Endothelial cell (in vitro differentiated cells): ENCODE measurements at regions not wholly inside any gene's neighbourhood (a gene's known extent, or its start where the extent isn't known, plus 50 kb on each side); places are given as distances from the start of the nearest gene placed in this dataset.
A peak's percentile ranks its signal among the peaks of the same experiment; 100 is the strongest.

ENCODE experiments used
- DNase-seq: peaks from one replicate; pipeline ENCODE4 v3.0.0; 2021; ENCODE audit warnings: low spot score
- H3K27ac Mint-ChIP-seq: one replicate; pipeline ENCODE4 v1.8.0; 2021; ENCODE audit warnings: mixed read lengths, inconsistent platforms; ENCODE audit not compliant: unreplicated experiment
- H3K27me3 Mint-ChIP-seq: one replicate; pipeline ENCODE4 v1.8.0; 2021; ENCODE audit warnings: mild to moderate bottlenecking, moderate library complexity, mixed read lengths, inconsistent platforms; ENCODE audit not compliant: unreplicated experiment
- H3K36me3 Mint-ChIP-seq: one replicate; pipeline ENCODE4 v1.8.0; 2021; ENCODE audit warnings: mild to moderate bottlenecking, low read depth, mixed read lengths, inconsistent platforms; ENCODE audit not compliant: unreplicated experiment
- H3K4me1 Mint-ChIP-seq: one replicate; pipeline ENCODE4 v1.8.0; 2021; ENCODE audit warnings: mild to moderate bottlenecking, mixed read lengths, inconsistent platforms; ENCODE audit not compliant: unreplicated experiment
- H3K4me3 Mint-ChIP-seq: one replicate; pipeline ENCODE4 v1.8.0; 2021; ENCODE audit warnings: mild to moderate bottlenecking, mixed read lengths, inconsistent platforms; ENCODE audit not compliant: unreplicated experiment
- H3K9me3 Mint-ChIP-seq: one replicate; pipeline ENCODE4 v1.8.0; 2021; ENCODE audit warnings: mixed read lengths, inconsistent platforms; ENCODE audit not compliant: unreplicated experiment
- TF ChIP-seq, protein P1 (sequence below): fragments of 200-600 bp; sonication (generic); IDR thresholded peaks from one replicate; pipeline ENCODE4 v1.5.0; 2021; ENCODE audit warnings: antibody characterized with exemption; ENCODE audit not compliant: unreplicated experiment

DNA sequence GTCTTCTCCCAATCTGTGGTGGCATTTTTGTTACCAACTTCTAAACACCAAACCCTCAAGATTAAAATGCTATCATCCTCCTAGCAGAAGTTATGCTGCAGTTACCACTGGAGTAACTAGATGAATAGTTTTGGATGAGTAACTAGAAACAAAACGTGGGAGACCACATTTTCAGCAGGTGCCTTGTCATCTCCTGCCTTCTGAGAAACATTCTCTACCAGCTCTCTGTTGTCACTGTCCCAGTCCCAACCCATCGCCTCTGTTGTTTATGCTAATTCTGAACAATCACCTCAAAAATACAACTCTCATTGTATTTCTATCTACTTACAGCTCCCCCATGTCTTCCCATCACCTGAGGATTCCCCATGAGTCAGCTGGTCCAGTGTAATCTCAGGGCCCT lies 652.5 kb upstream of the ADAMTS16 start:
- DNase-seq = no peak
- H3K4me3 Mint-ChIP-seq = no peak overlapping the region
- H3K36me3 Mint-ChIP-seq = peaks cover 1% of the 10 kb centered on the region
- TF ChIP-seq, protein P1, sequence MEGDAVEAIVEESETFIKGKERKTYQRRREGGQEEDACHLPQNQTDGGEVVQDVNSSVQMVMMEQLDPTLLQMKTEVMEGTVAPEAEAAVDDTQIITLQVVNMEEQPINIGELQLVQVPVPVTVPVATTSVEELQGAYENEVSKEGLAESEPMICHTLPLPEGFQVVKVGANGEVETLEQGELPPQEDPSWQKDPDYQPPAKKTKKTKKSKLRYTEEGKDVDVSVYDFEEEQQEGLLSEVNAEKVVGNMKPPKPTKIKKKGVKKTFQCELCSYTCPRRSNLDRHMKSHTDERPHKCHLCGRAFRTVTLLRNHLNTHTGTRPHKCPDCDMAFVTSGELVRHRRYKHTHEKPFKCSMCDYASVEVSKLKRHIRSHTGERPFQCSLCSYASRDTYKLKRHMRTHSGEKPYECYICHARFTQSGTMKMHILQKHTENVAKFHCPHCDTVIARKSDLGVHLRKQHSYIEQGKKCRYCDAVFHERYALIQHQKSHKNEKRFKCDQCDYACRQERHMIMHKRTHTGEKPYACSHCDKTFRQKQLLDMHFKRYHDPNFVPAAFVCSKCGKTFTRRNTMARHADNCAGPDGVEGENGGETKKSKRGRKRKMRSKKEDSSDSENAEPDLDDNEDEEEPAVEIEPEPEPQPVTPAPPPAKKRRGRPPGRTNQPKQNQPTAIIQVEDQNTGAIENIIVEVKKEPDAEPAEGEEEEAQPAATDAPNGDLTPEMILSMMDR = no peak
- H3K9me3 Mint-ChIP-seq = peaks cover 5% of the 10 kb centered on the region
- peaks cover 5% of the 10 kb centered on the region for H3K27me3 Mint-ChIP-seq
- H3K4me1 Mint-ChIP-seq = no peaks in the 10 kb centered on the region
- no peak overlapping the region for H3K27ac Mint-ChIP-seq

DNA sequence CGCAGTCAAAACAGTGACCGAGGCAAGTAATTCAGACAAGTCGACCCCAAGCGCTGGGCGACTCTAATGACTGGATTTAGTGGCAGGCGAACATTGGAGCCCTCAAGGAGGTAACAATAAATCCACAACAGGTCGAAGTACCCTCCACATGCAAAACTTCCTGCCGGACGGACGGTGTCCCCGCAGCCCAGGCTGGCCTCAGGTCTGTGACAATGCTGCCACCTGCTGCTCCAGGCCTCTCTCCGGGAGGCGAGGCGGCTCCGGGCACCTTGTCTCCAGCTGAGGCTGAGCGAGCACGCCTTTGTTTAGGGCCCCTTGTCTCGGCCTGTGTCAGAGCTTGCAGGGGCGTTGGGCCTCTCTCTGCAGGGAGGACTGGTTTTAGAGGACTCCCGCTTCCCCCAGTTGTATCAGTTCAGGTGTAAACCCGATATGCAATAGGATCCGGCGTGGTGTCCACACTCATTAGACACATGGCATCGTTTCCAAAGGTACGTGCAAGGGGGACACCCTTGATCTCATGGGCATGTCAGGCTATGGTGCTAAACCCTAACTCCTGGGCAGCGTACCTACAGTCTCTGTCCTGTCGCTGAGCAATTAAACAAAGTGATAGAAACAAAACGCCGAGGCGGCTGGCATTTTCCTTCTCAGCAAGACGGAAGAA lies 628.0 kb upstream of the ADAMTS16 start:
- no peaks in the 10 kb centered on the region for H3K27me3 Mint-ChIP-seq
- no peak overlapping the region for H3K27ac Mint-ChIP-seq
- H3K9me3 Mint-ChIP-seq = no peaks in the 10 kb centered on the region
- no peaks in the 10 kb centered on the region for H3K36me3 Mint-ChIP-seq
- H3K4me1 Mint-ChIP-seq = no peaks in the 10 kb centered on the region
- peak; percentile 59 for DNase-seq
- no peak overlapping the region for H3K4me3 Mint-ChIP-seq
- TF ChIP-seq, protein P1 = no peak

DNA sequence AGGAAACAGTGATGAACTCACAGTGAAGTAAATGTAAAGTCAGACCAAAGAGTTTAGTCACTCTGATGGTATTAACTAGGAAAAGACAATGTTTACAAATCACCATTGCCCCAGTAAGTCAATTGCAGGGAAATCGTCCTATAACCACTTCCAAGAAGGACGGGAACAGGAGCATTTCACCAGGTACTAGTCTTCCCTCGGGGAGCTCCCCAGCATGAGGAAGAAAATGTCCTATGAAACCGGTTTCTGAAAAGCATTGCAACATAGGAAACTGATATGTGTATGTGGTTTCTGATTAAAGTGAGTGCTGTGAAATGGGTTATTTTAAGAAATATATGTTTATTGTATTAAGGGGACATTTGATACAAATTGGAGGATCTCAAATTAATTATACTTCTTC lies 626.7 kb upstream of the ADAMTS16 start:
- H3K27ac Mint-ChIP-seq = no peak overlapping the region
- DNase-seq = no peak
- no peaks in the 10 kb centered on the region for H3K9me3 Mint-ChIP-seq
- H3K36me3 Mint-ChIP-seq = no peaks in the 10 kb centered on the region
- H3K4me1 Mint-ChIP-seq = no peaks in the 10 kb centered on the region
- no peak overlapping the region for H3K4me3 Mint-ChIP-seq
- no peaks in the 10 kb centered on the region for H3K27me3 Mint-ChIP-seq
- TF ChIP-seq, protein P1 = no peak

DNA sequence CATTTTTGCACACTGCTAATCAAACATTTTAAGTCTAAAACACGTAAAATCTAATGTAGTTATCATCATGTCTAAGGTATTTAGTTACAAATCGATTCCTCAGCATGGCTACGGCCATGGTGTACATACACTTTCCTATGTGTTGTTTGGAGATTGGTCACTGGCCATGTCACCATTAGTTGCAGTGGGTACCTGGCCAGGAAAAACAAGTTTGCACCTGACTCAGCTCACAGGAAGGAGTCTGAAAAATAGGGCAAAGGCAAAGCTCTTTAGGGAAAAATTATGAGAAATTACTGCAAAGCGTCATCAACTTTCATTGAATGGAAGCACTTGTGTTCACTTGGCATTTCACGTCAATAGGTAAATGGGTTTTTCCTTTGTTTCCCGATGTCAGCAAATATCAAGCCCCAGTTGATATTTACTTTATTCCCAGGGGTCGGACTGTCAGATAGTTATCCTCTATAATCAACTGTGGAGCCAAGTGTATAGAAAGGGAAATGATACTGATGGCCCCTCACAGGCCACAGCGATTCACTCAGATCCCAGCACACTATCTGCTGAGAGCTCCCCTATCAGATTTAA lies 626.0 kb upstream of the ADAMTS16 start:
- TF ChIP-seq, protein P1 = no peak
- Mint-ChIP-seq H3K9me3 (no peaks in the 10 kb centered on the region), H3K36me3 (no peaks in the 10 kb centered on the region), H3K4me1 (no peaks in the 10 kb centered on the region), H3K27ac (no peak overlapping the region), H3K4me3 (no peak overlapping the region), H3K27me3 (no peaks in the 10 kb centered on the region)
- DNase-seq = no peak

GRCh38 chr5:4518903-4519672 lies 621.0 kb upstream of the ADAMTS16 start:
- H3K9me3 Mint-ChIP-seq = no peaks in the 10 kb centered on the region
- H3K27me3 Mint-ChIP-seq = no peaks in the 10 kb centered on the region
- no peak overlapping the region for H3K4me3 Mint-ChIP-seq
- H3K4me1 Mint-ChIP-seq = no peaks in the 10 kb centered on the region
- H3K36me3 Mint-ChIP-seq = no peaks in the 10 kb centered on the region
- no peak overlapping the region for H3K27ac Mint-ChIP-seq
- TF ChIP-seq, protein P1 = no peak
- no peak for DNase-seq
